Stimulated activated CD8-positive, alpha-beta memory T cell treated with anti-CD3 and anti-CD28 coated beads, Interleukin-12 subunit alpha, Interleukin-12 subunit beta, amount 100 ng/mL, for 1 hour (primary cell): ENCODE measurements at regions not wholly inside any gene's neighbourhood (a gene's known extent, or its start where the extent isn't known, plus 50 kb on each side); places are given as distances from the start of the nearest gene placed in this dataset.

Experiments
- DNase-seq: peaks from one replicate; pipeline ENCODE4 v3.0.0-alpha.2; 2020; ENCODE audit warnings: low read depth

DNA sequence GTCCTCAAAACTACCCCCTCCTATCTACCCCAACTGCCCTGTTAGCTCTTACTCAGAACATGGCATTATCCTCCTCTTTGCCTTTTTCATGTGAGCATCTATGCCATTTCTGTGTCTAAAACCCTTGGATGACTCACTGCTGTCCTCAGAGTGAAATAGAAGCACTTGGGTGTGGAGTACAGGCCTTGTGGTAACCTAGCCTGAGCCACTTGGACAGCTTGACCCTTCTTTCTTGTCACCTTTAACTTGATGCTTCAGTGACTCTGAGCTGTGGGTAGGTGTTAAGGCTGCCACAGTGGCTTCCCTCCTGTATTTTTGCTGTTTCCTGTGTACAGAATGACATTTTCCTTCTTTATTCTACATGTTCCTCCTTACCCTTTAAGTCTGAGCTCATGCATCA is 391.4 kb downstream of the SH3GL2 start:
- no peak for DNase-seq

DNA sequence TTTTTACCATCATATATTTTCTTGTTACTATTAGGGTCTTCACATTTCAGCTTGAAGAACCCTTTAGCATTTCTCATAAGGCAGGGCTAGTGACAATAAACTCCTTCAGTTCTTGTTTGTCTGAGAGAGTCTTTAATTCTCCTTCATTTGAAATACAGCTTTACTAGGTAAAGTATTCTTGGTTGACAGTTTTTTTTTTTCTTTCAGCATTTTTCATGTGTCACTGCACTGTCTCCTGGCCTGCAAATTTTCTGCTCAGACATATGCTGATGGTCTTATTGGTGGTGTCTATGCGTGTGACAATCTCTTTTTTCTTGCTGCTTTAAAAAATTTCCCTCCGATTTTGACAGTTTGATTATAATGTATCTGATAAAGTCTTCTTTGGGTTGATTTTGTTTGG is 399.9 kb downstream of the SH3GL2 start:
- DNase-seq, result no peak

DNA sequence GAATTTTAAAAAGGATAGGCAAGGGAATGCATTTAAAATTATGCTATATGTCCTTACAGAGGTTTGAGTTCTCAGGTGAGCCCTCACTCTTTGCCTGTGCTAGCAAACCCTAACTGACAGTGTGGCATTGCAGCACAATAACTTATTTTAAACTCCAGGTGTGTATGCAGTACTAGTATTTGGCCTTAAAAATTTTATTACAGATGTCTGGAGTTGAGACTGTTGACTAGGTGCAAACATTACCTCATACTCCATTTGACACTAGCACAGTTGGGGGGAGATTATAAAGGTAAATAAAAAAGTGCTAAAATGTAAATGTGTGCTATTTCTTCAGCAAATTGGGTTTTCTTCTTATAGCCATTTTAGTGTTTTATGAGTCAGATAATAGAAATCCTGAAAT is 407.7 kb downstream of the SH3GL2 start:
- DNase-seq, result no peak

DNA sequence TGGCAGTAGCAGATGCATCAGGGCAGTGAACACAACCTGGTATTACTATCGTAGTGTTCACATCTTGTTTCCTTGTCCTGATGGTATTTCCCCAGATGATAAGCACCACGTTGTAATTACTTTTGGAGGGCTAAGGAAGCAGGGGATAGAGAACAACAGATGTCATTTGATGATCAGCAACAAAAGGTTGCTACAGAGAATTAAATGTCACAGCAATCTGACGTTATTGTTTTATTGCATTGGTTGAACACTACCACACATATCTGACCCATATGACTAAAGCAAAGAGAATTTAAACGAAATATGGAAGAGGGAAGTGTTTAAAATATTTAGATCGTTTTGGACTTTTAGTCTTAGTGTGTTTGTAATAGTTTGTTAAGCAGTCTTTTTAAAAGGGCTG is 408.3 kb downstream of the SH3GL2 start:
- no peak for DNase-seq

DNA sequence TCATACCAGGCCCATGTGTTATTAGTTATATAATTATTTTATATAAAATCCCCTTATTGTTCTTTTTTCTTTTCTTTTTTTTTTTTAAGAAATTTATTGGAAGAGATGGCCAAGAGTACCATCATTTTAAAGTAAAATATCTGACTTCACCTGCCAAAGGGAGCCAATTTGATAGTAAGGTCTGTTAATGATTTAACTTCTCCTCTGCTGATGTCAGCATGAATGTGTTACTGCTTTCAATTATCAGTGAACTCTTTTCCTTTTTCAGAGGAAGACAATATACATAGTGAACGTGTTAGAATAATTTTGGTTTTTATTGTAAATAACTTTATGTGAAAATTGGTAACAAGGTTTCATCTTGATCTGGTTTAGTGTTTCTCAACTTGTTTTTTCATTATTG is 409.6 kb downstream of the SH3GL2 start:
- DNase-seq, result no peak

DNA sequence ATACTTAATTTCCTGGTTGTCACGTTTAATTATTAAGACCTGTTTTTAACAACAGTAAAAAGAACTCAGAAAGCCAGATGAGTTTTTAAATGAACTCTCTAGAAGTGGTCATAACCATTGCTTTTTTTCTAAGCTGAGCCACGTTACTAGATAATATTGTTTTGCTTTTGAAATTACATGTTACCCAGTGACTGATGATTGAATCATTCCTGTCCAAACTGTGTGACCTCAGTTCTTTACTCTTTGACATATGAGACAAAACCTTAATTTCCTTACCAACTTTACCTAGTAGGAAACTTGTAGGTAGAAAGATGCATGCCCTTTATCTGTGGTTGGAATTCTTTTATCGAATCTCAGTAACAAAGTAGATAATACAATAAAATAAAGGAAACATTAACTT is 411.7 kb downstream of the SH3GL2 start:
- no peak for DNase-seq

DNA sequence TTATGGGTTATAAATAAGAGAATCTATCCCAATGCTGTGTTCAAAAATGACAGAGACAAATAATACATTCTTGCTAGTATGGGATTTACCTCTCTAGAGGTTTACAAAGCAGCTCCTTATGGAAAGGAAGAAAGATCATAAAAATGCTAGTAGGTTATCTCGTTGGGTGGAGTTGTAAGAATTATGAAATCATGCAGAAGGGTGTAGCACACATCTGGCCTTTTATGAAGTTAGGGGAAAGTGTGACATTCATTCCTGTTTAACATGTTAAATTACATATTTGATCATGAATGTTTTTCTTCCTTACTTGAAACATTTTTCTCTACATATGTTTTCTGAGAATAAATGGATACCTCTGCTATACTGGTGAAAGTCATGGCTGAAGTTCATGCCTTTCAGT is 414.2 kb downstream of the SH3GL2 start:
- no peak for DNase-seq

DNA sequence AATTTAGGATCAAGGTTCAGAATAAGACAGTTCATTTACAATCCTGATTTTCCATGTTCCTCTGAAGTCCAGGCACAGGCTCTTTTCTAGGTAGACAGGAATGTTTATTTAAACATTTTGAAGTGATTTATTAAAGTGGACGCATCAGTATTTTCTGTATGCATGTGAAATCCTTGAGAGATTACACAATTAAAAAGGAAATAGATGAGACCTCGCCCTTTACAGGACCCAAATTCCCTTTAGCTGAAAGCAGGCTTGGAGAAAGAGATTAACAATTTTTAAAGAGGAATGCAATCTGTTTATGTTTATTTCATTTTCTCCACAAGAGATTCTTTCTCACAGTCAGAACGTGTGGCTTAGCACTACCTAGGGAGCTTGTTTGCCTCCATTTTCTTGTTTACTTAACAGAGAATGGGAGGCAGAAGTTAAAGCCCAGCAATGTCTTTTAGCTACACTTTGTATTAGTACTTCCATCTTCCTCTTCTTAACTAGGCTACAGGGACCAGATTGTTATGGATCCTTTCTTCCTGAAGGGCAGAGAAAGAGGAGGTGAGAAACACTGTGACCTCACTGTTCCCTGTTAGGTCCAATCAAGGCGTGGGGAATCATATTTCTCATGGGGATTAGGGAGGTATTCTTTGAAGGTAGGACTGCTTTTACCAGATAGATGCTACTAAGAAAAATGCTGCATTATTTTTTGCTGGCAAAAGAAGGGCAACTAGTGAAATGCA is 416.0 kb downstream of the SH3GL2 start:
- no peak for DNase-seq

DNA sequence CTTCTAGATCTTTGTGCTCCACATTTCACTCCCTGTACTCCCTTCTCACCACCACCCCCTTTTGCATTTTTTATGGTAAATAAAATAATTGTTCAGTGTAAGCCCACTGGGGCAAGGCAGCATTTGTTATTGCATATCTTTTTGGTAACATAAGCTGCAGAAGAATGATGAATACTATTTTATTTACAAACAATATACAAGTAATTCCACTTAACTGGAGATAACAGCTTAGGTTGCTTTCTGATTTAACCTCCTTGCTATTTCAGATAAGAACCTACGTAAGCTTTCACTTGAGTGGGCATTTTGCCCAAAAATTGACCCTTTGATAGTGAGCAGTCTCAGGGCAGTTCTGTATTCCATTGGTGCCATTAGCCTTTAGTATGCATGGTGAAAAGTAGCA is 417.9 kb downstream of the SH3GL2 start:
- no peak for DNase-seq

DNA sequence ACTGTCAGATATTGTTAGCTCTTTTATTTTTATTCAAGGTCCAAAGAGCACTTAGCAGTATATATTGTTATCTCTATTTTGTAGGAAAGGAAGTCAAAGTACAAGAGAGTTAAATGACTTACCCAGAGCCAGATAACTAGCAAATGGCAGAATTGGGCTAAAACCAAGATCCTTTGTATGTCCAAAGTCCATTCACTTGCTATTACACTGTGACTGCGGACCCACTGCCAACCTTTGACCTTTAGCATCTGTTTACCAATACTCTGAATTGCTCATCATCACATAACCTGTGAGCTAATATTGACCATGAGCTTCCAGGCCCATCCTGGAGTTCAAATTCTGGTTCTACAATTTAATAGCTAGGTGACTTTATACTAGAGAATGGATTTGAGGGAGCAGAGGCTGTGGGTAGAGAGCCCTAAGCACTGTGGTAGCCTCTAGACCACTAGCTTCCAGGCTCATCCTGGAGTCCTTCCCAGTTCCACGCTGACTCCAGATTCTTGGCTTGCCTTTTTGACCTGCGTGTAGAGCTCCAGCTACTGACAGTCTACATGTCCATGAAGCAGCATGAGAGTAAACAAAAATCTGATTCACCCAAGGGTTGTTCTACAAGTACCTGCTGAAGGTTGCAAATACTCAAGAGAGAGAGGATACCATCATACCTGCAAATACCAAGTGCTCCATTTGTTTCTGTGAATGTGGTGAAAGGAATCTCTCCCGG is 424.0 kb downstream of the SH3GL2 start:
- no peak for DNase-seq

DNA sequence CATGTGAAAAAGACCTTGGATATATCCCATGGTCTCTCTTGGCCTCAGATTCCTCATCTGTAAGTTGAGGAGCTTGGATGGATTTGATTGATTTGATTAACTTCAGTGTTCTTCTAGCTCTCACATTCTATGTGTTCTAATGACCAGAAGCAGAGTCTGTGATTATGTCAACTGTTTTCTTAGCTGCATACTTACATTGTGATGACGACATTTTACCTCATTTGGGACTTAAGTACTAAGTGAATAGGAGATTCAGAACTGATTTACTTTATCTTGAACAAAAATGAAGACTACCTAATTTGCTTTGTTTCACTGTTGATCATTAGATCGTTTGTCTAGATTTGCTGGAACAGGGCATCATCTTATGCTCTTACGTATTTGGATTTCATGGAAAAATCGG is 427.7 kb downstream of the SH3GL2 start:
- DNase-seq, result no peak

DNA sequence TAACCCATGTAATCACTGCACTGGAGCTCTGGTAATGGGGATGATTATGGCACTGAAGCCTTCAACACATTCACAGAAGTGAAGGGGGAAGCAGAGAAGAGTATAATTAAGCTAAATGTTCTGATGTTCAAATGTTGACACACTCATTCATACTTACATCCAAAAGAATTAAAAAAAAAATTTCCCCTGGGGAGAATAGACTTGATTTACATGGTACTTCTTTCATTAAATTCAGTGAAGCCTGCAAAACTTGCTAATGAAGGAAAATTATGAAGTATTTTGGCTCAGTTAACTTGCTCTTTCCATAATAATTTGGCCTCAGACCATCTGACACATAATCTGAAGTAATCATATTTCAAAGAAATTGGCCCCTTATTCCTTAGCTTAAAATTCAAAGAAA is 428.8 kb downstream of the SH3GL2 start:
- DNase-seq, result no peak

DNA sequence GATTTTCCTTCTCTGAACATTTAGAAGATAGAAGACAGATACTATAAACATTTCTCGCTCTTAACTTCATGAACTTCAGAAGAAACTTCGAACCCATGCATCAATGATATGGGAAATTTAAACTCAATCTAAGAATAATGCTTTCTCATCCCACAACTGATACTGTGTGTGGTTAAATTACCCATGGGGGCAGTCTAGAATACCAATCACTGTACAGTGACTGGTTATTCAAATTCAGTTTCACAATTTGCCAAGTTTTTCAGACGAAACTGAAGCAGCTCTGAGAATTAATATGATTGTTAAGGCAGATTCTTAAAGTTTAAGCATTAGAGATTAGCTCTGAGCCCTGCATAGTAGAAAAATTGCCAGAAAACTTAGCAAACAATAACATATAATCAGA is 431.0 kb downstream of the SH3GL2 start:
- no peak for DNase-seq

DNA sequence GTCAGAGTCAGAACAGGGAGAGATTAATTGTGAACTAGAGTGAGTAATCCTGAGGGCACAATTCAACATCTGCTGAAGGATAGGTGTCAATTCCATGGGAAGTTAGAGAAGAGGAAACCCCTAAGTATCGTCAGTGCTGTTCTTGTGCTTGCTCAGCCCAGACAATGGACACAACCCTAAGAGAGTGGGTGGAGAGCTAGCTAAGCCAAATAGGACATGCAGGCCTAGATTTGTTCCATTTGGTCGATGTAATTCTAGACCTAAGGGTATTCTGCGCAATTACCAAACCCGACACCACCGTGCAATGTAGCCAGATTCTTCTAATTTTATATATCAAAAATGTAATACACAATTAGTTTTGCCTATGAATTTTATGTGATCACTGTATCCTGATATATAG is 431.6 kb downstream of the SH3GL2 start:
- no peak for DNase-seq

DNA sequence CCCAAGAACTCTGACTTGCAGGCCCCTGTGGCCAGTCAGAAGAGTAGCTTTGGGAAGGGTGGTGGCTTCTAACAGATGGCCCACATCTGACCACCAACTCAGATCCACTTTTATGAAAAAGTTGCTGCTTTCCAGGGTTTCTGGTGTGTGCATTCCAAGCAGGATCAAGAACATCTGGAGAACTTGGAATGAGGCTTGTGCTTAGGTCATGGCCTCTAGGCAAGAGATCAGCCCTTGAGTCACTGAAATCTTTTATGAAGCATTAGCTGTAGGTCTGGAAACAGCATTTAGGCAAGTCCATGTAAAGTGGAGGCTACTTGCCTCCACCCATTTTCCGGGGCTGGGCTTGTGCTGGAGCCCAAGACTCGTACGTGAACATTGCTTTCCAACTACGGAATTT is 433.3 kb downstream of the SH3GL2 start:
- no peak for DNase-seq

DNA sequence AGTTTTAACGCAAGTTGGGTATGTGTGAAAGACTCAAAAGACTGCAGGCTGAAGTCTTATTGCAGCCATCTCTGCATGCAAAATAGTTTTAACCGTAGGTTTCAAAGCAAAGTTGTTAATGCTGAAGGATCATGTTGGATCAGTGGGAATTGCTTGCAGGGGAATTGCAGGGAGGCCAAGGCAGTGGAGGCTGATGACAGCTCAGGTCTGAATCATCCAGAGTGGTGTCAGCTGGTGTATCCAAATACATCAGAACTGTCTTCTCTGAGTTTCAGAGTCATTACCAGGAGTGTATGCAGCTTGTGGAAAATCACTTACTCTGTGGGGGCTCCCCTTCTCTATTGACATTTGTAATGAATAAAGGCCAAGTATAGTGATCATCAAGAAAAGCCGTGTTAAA is 435.7 kb downstream of the SH3GL2 start:
- no peak for DNase-seq

DNA sequence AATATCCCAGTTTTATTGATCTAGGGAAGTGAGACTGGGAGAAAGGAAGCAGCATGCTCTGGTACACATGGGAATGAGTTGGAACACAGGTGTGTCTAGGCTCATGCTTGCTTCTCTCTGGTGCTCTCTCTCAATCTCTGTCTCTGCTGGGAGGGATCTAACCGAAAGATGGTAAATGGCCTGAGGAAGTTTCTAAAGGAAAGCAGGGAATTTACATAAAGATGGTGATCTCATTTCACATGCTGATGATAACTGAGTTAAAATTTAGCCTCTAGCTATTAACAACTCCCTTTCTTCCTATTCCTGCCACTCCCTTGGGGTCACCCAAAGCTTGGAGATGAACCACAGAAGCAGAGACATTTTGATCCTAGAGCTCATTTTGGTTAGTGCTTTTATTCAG is 436.2 kb downstream of the SH3GL2 start:
- DNase-seq, result no peak

DNA sequence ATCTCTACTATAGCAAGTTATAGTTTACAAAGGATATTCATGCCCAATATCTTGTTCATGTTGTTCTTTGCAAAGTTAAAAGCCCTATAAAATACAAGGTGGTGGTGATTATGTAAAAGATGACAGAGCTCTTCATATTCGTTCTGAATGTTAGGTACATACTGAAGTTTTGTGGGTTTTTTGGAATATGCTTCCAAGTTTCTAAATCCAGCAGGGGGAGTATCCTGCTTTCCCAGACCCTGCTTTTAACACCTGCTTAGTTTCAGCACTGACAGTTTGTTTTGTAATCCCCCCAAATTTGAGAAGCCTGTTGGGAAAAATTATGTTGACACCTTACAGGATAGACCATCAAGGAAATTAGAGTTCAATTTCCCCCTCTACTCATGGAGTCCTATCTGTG is 438.3 kb downstream of the SH3GL2 start:
- DNase-seq, result no peak

DNA sequence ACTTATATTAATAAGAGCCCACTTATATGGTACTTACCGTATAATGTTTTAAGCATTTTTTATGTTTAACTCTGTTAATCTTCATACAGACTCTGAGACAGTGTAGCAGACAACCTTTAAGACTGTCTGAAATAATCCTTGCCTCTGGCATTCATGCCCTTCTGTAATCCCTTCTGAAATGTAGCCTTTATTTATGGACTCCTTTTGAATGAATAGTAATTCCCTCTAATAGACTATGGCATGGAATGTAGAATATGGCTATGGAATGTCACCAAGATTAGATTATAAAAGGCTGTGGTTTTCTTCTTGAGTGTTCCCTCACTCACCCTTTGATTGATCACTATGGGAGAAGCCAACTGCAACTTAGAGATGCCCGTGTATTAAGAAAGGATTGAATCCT is 439.4 kb downstream of the SH3GL2 start:
- DNase-seq, result no peak

DNA sequence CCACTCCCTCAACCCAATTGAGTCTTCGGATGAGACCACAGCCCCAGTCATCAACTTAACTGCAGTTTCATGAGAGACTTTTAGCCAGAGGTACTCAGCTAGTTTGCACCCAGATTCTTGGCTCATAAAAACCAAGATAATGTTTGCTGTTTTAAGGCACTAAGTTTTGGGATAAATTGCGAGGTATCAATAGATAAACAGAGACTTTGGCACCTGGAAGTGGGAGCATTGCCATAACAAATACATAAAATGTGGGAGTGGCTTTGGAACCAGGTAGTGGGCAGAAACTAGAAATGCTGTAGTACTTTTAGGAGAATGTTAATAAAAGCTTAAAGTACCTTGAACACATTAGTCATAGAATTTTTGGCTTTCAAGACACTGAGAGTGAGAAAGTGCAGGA is 439.8 kb downstream of the SH3GL2 start:
- DNase-seq, result no peak

DNA sequence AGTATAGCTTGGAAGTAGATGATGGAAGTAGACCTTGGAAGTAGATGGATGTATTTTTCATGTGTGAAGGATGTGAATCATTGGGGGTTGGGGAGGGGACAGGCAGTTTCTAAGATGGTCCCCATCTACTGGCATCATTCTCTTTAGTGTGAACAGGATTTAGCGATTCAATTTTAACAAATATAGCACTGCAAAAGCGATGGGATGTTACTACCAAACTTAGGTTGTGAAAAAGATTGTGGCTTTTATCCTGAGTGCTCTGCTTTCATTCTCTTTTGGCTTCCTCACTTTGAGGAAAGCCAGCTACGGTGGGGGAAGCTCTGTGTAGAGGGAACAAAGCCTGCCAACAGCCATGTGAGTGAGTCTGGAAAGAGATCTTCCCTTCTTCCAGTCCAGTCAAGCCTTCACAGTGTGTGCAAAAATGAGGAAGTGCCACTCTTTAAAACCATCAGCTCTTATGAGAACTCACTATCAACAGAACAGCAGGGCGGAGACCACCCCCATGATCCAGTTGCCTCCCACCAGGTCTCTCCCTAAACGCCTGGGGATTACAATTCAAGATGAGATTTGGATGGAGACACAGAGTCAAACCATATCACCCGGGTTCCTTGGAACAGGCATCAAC is 441.4 kb downstream of the SH3GL2 start:
- DNase-seq, result no peak

DNA sequence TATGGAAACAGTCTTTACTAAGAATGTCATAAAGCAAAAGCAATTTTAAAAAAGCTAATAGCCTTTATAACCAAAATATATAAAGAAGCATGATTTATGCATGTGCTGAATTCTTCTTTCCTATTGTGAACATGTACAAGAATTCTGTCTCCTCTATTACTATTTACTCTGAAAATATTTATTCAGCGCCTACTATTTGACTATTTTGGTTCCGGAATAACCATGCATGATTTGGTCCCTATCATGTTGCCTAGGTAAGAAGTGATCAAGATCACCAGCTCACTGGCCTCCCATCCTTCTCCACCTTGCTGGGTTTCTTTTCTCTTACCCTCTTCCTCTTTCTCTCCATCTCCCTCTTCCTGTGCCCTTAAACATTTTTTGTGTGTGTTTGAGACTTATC is 443.8 kb downstream of the SH3GL2 start:
- no peak for DNase-seq

DNA sequence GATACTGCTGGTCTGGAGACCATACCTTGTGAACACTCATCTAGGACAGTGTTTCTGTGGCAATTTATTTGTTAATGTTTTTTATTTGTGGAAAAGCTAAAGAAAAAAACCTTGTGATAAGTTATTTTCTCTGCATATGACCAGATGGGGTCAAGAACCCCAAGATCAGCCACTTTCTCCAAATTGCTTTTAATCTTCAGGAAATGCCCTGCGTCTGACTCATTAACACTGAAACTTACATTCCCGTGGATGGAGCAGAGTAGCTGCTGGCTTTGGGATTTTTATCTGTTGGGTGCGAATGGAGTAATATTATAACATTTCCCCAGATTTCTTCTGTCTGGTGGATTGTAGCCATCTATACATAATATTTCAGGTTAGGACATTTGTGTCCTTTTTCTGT is 444.5 kb downstream of the SH3GL2 start:
- no peak for DNase-seq

DNA sequence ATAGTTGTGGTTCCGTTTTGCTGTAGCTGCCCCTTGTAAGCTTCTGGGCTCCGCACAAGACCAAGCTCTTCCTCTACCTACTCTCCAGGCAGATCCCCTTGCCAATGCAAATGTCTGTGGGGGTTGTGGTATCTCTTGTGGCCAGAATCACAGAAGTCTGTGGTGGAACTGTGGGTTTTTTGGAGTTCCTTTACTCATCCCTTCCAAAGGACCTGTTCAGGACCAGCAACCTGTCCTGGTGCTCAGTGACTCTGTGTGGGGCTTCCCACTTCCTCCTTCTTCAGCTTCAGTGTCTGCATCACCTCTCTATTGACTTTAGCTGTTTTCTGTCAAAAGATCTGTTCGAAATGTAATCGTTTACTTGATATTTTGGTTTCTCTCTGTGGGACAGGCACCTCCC is 441.3 kb upstream of the ADAMTSL1 start:
- DNase-seq, result no peak
